HG03159 (cell line): ENCODE measurements at regions not wholly inside any gene's neighbourhood (a gene's known extent, or its start where the extent isn't known, plus 50 kb on each side); places are given as distances from the start of the nearest gene placed in this dataset.

ENCODE experiments used
- ATAC-seq: cut with Tn5 transposase; IDR thresholded peaks from one replicate; pipeline ENCODE4 v1.9.1; 2021; ENCODE audit warnings: mild to moderate bottlenecking, moderate library complexity; ENCODE audit not compliant: unreplicated experiment

DNA sequence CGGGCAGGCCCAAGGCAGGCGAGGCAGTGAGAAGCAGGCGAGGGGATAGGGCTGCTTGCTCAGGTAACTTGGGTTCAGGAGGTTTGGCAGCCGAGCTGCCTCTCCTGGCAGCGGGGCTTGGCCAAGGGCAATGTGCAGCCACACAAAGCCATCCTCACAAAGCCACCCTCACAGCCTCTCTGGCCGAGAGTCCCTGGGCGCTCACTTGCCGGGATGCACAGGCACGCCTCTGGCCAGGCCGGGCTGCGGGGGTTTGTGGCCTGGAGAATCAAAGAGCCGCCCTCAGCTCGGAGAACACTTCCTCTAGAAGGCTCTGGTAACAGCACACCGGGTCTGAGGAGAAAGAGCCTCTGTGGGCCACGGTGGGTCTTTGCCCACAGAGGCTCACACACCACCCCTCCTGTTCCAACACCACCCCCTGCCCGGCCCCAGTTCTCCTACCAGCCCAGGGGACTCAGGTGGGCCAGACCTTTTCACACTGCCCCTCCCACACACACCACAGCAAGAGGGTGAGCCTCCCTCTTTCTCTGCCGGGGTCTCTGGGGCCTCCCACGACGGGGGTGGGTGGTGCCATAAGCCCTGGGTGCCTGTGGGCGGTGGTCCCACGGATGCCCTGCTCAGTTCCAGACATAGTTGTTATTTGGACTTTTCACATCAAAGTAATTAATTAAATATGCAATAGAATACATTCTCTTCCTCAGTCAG, 186.9 kb downstream of the ZFP36L2 start:
- no peak for ATAC-seq

DNA sequence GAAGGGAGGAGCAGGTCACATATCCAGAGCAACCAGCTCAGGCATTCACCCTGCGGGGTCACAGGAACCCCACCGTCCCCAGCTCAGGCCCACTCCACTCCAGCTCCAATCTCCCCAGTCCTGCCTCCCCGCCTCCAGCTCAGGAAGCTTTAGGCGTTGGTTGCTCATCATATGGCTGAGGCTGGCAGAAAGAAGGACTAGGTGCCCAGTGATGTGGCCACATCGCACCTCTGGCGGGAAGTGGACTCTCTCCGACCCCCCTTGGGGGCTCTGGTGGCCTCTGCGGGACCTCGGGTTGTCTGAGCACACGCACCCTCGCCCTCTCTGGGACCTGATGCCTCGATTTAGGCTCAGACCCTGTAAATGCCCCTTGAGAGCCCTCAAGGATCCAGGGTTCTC, 187.7 kb downstream of the ZFP36L2 start:
- no peak for ATAC-seq

DNA sequence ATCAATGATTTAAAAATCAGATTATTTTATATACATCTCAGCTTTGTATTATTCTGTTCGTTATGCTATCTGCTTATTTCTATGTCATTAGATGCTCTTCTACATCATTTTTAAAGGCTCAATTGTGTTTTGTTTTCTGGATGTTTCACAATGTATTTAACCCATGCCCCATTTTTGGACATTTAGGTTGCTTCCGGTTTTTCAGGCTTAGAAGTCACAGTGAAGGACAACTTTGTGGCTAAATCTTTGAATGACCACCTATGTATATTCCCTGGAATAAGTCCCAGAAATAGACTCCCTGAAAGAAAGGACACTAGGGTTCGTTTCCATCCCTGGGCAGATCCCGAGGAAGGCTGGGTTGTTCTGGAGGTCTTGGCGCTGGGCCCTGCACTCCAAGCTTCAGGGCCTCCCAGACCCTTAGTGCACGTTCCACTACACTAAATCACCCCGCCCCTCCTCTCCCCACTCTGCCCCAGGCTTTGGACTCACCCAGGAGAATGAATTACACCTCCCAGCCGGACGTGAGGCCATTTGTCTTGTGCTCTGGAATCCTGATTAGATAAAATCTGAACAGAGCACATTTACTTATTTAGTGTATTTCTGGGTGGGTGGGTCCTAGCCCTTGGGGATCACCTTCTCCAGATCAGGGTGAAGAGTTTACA, 188.2 kb downstream of the ZFP36L2 start:
- ATAC-seq = no peak

DNA sequence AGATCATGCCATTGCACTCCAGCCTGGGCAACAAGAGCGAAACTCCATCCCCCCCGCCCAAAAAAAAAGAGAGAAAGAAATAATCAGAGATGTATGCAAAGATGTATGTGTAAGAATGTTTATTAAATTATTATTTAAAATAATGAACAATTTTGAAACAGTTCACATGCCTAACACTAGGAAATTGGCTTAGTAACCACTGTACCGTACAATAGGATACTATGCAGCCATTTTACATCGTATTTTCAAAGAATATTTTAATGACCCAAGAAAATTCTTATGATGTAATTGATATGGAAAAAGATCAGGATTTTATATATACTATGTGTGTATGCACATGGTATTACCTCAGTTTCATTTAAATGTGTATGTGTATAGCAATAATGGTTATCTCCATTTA, 190.5 kb downstream of the ZFP36L2 start:
- no peak for ATAC-seq

DNA sequence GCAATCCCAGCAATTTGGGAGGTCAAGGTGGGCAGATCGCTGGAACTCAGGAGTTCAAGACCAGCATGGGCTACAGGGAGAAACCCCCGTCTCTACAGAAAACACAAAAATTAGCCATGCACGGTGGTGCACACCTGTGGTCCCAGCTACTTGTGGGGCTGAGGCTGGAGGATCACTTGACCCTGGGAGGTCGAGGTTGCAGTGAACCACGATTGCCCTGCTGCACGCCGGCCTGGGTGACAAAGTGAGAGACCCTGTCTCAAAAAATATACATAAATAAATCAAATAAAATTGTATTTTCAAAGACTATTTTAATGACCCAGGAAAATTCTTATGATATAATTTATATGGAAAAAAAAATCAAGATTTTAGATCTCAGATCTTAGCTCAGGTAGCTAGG, 191.5 kb downstream of the ZFP36L2 start:
- ATAC-seq = no peak

DNA sequence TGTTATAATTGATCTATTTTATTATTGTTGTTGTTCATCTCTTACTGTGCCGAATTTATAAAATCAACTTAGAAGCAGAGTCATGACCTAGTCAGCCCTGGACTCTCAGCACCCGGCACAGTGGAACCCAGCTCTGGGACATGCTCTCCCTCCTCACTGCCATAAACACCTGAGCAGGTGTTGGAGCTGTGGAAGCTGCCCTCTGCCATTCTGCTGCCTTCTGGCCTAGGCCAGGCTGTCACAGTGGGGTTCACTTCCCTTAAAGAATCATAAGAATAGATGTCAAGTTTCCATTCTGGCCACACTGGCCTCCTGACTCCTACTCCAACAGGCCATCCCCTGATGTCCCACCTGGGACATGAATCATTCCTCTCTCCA, 192.2 kb downstream of the ZFP36L2 start:
- ATAC-seq = no peak

DNA sequence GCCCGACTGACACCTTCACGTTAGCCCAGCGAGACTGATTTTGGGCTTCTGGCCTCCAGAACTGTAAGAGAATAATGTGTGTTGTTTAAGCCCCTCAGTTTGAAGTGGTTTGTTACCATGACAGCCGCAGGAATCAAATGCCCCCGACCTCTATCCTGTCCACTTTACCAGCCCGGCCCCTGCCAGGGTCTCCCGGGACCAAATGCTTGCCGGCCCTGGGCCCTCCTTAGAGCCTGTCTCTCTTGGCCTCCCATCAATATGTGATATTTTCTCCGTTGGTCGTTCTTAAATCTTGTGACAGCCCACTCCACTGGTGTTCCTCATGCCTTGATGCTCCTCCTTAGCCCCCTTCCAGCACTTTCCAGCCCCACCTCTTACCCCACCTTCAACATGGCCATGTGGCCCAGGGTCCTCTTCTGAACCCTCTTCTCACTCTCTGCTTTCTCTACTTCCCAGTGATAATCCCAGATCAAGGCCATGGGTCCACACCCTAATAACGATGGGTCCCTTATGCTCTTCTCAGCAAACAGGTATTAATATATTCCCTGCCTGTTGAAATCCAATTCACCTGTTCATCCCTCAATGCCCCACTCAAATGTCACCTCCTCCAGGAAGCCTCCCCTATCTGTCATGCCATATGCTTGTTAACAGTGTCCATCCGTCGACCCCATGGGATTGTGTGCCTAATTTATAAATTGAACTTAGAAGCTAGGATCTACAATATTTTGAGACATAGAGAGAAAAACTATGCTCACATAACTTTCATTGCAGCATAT, 192.8 kb downstream of the ZFP36L2 start:
- ATAC-seq = no peak

DNA sequence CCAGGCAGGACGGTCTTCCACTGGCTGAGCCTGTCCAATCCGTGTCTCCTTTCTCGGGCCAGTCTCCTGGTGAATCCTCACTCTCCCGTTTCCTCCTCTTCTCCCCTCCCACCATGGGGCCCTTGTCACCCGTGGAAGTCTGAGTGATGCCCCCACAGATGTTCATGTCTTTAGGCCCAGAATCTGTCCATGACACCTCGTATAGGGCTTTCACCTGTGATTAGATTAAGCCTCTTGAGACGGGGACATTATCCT, 193.5 kb downstream of the ZFP36L2 start:
- ATAC-seq = no peak

DNA sequence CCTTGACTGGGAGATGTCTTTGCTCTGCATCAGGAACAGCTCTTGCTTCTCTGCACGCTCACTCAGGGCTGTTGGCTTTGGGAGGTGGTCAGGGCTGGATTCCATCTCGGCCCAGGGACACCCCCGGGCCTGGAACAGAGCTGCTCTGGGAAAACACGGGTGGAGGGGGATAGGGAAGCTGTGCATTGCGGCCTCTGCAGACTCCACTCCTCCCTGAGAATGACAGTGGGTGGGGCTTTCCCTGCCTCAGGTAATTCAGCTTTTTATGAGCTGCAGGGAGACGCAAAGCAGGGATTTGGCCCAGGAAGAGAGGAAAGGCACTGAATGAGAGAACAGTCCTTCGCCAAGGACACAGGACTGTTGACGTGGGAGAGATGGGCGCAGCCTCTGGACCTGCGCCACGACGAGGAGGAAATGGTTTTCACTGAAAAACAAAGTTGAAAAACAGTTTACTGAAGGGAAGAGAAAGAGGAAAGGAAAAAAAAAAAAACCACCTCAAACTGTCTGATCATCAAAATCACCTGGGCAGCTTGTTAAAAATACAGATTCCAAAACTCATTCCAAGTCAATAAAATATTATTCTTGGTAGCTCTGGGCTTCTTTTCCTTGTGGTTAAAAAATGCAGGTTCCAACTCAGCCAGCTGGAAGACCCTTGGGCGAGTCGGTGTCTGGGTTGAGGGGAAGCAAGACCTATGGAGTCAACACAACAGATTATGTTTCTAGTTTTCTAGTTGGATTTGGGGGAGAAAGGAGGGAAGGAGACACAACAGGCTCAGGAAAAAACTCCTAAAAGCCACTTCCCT, 194.0 kb downstream of the ZFP36L2 start:
- no peak for ATAC-seq

DNA sequence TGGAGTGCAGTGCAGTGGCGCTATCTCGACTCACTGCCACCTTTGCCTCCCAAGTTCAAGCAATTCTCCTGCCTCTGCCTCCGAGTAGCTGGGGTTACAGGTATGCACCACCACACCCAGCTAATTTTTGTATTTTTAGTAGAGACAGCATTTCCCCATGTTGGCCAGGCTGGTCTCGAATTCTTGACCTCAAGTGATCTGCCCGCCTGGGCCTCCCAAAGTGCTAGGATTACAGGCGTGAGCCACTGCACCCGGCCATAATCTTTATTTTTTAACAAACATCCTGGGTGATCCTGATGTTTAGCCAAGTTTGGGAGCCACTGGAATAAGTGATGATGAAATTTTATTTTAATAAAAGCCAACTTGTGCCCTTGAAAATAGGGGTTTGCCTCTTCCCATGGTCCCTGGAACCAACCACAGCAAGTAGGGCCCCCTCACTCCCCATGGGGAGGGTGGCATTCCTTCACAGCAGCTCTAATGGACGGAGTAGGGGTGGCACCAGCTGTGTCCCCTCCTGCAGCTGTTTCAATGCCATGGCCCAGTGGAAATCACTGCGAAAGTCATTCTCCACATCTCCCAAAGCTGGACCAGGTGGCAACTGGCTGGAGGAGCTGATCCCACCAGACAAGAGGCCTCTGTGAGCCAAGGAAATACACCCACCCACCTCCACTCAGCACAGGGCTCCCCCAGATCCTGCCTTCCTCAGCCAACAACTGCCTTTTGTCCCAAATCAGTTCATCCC, 194.8 kb downstream of the ZFP36L2 start:
- ATAC-seq = no peak

DNA sequence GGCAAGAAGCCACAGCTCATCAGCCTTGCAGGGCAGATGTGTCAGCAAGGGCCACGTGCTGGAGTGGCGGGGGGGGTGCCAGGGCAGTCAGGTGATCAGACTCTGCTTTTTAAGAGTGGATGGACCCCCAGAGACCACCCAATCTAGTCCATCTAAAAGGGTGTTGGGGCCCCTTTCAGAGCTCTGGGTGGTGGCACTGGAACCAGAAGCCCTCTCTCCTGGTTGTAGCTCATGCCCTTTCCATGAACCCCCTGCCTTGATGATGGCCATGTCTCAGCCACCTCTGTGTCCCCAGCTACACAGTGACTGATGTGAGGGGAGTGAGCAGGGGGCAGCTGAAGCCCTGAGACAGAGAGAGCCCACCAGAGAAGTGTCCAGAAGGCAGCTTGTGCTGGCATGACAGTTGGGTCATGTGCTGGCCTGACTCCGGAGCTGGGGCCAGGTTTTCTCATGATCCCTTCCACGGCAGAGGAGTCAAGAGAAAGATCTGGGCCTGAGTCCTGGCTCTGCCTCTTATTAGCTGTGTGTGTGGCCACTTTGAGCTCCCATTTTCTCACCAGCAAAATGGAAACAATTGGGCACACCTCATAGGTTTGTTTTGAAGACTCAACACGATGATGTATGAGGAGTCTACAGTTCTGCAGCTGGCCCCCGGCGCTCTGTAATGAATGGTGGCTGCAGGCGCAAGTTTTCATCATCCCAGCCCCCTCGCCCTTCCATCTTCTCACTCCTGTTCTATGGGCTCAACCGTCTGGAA, 195.7 kb downstream of the ZFP36L2 start:
- ATAC-seq = no peak

DNA sequence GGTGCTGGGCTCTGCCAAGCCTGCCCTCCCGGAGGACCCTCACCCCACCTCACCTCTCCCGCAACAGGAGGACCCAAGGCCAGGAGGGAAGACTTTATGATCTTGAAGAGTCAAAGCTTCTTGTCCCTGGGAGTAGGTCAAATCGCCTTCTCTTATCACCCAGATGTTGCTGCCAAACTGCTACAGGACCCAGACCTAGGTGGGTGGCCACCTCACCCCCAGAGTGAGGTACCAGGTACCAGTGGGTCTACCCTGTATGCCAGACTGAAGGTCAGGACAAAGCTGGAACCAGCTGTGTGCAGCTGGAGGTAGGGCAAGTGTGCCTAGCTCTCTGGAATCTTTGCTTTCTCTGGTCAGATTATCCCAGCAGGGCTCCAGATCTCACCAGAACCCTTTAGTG, 197.2 kb downstream of the ZFP36L2 start:
- ATAC-seq = no peak

DNA sequence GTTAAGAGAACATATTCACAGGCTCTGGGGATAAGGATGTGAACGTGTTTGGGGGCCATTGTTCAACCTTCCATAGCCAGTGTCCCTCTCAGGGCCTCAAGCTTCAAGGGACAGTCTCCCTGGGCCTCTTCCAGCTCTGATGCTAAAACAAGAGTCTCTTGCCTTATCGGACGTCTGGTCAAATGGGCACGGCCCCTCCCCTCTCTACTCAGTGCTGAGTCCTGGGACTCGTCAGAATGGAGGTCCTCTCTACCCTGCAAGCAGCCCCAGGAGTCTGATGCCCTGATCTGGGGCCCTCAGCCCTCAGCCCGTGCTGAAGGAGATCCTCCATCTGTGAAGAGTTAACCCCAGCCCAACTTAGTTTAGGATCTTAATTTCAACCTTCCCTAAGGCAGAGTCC, 198.2 kb downstream of the ZFP36L2 start:
- no peak for ATAC-seq

DNA sequence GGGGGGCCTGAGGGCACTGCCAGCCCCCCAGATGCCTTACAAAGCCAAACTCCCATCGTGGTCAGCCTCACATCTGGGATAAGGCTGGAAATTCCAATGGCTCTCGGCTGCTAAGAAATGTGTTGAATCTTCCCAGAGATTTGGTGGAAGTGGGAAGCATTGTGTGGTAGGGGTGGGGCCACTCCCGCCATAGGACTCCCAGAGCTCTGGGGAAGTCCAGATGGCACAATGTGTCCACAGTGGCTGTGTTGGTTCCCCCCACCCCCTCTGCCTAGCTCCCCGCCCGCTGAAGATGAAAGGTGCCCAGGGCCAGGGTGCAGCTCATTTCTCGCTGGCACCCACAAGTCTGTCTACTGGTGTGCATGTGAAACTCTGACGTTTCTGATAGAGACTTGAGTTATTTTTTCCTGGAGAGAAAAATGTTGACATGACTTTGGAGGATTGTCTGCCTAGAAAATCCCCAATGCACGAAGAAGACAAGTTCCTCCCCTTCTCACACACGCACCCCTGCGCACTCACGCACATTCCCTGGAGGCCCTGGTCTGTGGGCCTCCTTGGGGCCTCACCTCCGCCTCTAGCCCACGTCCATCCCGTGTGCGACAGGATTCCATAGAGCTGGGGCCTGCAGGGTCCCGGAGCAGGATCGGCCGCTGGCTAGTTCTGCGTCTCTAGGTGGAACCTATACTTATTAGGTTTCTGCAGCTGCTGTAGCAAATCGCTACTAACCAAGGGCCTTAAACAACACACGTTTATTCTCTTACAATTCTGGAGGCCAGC, 199.1 kb downstream of the ZFP36L2 start:
- ATAC-seq = no peak

DNA sequence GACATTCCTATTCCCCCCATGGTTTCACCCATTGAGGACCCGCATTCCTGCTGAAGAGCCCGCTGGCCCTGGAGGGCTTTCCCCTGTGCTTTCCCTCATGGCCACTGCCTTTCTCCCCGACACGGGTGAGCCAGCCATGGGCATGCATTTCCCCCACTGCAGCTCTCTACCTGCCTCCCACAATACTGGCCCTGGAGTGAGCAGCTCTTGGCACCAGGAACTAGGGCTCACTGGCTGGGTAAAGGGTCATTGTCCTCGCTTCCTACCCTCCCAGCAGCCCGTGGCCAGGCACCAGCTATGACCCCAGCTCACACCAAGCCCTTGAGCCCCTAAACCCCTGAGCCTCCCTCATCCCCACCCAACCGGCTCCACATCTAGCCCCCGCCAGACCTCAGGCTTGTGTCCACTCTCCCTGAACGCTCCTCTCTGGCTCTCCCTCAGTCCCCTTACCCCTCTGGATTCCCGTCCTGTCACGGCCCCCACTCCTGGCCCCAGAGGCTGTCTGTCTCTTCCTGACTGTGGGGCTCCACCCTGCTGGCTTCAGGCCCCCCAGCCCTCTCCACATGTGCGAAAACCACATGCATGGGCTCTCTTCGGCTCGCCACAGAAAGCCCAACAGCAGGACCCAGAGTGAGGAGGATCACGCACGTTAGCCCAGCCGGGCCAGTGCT, 199.8 kb downstream of the ZFP36L2 start:
- no peak for ATAC-seq

DNA sequence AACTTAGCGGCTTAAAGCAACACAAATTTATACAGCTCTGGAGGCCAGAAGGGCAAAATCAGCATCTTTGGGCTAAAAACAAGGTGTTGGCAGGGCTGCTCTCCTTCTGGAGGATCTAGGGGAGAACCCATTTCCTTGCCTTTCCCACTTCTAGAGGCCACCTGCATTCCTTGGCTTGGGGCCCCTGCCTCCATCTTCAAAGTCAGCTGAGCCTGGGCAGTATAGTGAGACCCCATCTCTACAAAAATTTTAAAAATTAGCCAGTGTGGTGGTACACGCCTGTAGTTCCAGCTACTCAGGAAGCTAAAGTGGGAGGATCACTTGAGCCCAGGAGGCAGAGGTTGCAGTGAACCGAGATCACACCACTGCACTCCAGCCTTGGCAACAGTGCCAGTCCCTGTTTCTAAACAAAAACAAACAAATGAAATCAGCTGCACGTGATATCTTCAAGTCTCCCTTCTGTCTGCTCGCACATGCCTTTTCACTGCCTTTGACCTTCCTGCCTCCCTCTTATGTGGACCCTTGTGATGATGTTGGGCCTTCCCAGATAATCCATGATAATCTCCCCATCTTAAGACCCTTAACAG, 200.6 kb downstream of the ZFP36L2 start:
- no peak for ATAC-seq

DNA sequence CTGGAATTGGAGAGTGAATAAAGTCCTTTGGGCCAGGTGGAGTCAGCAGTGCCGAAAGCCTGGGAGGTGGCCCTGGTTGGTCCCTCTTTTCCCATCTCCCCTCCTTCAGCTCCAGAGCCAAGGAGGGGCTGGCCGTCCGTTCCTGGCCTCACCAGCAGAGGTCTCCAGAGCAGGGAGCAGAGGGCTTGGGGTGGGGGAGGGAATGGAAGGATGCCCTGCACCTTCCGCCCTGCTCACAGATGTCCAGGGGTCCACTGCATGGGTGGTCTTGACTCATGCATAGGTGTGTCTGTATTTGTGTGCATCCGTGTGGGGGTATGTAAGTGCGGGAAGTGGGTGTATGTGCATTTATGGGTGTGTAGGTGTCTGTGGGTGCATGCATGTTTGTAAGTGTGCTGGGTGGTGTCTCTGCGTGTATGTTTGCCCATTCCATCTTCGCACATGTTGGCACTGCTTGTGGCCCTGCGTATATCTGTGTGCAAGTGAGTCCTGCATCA, 201.8 kb downstream of the ZFP36L2 start:
- no peak for ATAC-seq

DNA sequence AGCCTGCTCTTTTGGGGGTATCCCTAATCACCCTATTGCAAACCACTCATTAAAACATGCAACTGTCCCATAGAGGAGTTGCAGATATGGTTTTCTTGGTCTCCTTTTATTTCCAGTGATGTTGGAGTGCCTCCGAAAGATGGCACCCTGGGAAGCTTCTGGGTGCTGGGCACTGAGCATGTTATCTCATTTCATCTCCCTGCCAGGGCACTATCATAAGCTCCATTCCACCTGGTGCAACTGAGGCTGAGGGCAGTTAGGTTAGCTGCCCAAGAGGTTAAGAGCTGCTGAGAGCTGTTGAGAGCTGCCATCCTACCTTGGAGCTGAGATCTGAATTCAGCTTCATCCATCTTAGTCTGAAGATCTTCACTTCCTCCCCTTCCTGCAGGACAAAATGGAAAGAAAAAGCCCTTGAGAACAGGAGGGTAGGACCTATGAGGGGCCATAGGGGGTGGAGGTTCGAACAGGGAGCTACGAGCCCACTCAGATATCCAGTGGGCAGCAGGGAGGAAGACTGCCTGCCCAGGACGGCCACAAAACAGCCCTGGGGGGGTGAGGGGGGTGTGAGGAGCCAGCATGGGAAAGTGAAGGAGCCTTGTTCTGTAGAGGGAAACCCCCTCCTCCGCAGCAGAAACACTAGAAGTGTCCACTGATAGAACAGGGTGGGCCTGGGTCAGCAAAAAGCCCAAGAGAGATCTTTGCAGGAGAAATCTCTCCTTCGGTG, 202.5 kb downstream of the ZFP36L2 start:
- ATAC-seq = no peak
